ENCODE measurements at regions not wholly inside any gene's neighbourhood (a gene's known extent, or its start where the extent isn't known, plus 50 kb on each side); places are given as distances from the start of the nearest gene placed in this dataset.
"Not testable (repeated sequence)": the region's sequence is repeated elsewhere in the genome, so short reads cannot be mapped to it uniquely, and the experiment has no call there.

GRCh38 chr2:111403287-111403686 is 282.6 kb downstream of the BCL2L11 start:
- H3K36me3 ChIP-seq (ENCODE audit: control insufficient read depth in 2 of 2, extremely low read depth in 1 of 2, insufficient read depth in 2 of 2, low read length in 2 of 2); H3K4me3 ChIP-seq (replicated peaks in 1 of 3; ENCODE audit: insufficient read depth in 1 of 3, low read depth in 1 of 3, low read length in 3 of 3); dilution Hi-C loops (cut with MboI; ENCODE audit: extremely low pct_ligation_motif_present, low sequenced_read_pairs); H3K27ac ChIP-seq (ENCODE audit: insufficient read depth, low read depth, low read length); H3K9ac ChIP-seq (replicated peaks; ENCODE audit: extremely low read depth, insufficient read depth, low read length); H3K4me1 ChIP-seq (ENCODE audit: control insufficient read depth, extremely low read depth, insufficient read depth, low read length); H3K9me3 ChIP-seq (replicated peaks; ENCODE audit: control insufficient read depth, insufficient read depth, low read length); H3K27me3 ChIP-seq (ENCODE audit: control insufficient read depth in 2 of 2, insufficient read depth in 2 of 2, low read length in 2 of 2); BruUV-seq (replicated peaks); H3K4me2 ChIP-seq (ENCODE audit: insufficient read depth, low read length); CTCF ChIA-PET; DNase-seq (ENCODE audit: low read depth, low spot score); FAIRE-seq; intact Hi-C loops (cut with micrococcal nuclease); H3K79me2 ChIP-seq (ENCODE audit: control insufficient read depth, insufficient read depth, low read length); H4K20me1 ChIP-seq (replicated peaks; ENCODE audit: control insufficient read depth, extremely low read depth, insufficient read depth, low read length); POLR2A ChIA-PET; H2AFZ ChIP-seq (ENCODE audit: low read depth, low read length); H3K9me1 ChIP-seq (replicated peaks; ENCODE audit: control insufficient read depth, extremely low read depth, insufficient read depth, low read length): not testable (repeated sequence)

- BruUV-seq (replicated peaks); H3K27ac ChIP-seq (ENCODE audit: insufficient read depth, low read depth, low read length); DNase-seq (ENCODE audit: low read depth, low spot score); H3K4me1 ChIP-seq (ENCODE audit: control insufficient read depth, extremely low read depth, insufficient read depth, low read length); dilution Hi-C loops (cut with MboI; ENCODE audit: extremely low pct_ligation_motif_present, low sequenced_read_pairs); H4K20me1 ChIP-seq (replicated peaks; ENCODE audit: control insufficient read depth, extremely low read depth, insufficient read depth, low read length); CTCF ChIA-PET; H3K27me3 ChIP-seq (ENCODE audit: control insufficient read depth in 2 of 2, insufficient read depth in 2 of 2, low read length in 2 of 2); H3K4me2 ChIP-seq (ENCODE audit: insufficient read depth, low read length); H3K36me3 ChIP-seq (ENCODE audit: control insufficient read depth in 2 of 2, extremely low read depth in 1 of 2, insufficient read depth in 2 of 2, low read length in 2 of 2); H2AFZ ChIP-seq (ENCODE audit: low read depth, low read length); H3K9ac ChIP-seq (replicated peaks; ENCODE audit: extremely low read depth, insufficient read depth, low read length); H3K79me2 ChIP-seq (ENCODE audit: control insufficient read depth, insufficient read depth, low read length); FAIRE-seq; H3K9me1 ChIP-seq (replicated peaks; ENCODE audit: control insufficient read depth, extremely low read depth, insufficient read depth, low read length); intact Hi-C loops (cut with micrococcal nuclease); H3K9me3 ChIP-seq (replicated peaks; ENCODE audit: control insufficient read depth, insufficient read depth, low read length); POLR2A ChIA-PET; H3K4me3 ChIP-seq (replicated peaks in 1 of 3; ENCODE audit: insufficient read depth in 1 of 3, low read depth in 1 of 3, low read length in 3 of 3): not testable (repeated sequence)
Observed at GRCh38 chr2:111406616-111407015, 285.9 kb downstream of the BCL2L11 start.

GRCh38 chr2:111407632-111408194 is 287.0 kb downstream of the BCL2L11 start:
- H3K27ac ChIP-seq (ENCODE audit: insufficient read depth, low read depth, low read length); H3K27me3 ChIP-seq (ENCODE audit: control insufficient read depth in 2 of 2, insufficient read depth in 2 of 2, low read length in 2 of 2); POLR2A ChIA-PET; H3K79me2 ChIP-seq (ENCODE audit: control insufficient read depth, insufficient read depth, low read length); H2AFZ ChIP-seq (ENCODE audit: low read depth, low read length); dilution Hi-C loops (cut with MboI; ENCODE audit: extremely low pct_ligation_motif_present, low sequenced_read_pairs); CTCF ChIA-PET; H3K4me2 ChIP-seq (ENCODE audit: insufficient read depth, low read length); H3K4me3 ChIP-seq (replicated peaks in 1 of 3; ENCODE audit: insufficient read depth in 1 of 3, low read depth in 1 of 3, low read length in 3 of 3); H4K20me1 ChIP-seq (replicated peaks; ENCODE audit: control insufficient read depth, extremely low read depth, insufficient read depth, low read length); H3K9ac ChIP-seq (replicated peaks; ENCODE audit: extremely low read depth, insufficient read depth, low read length); FAIRE-seq; H3K36me3 ChIP-seq (ENCODE audit: control insufficient read depth in 2 of 2, extremely low read depth in 1 of 2, insufficient read depth in 2 of 2, low read length in 2 of 2); BruUV-seq (replicated peaks); H3K4me1 ChIP-seq (ENCODE audit: control insufficient read depth, extremely low read depth, insufficient read depth, low read length); DNase-seq (ENCODE audit: low read depth, low spot score); H3K9me3 ChIP-seq (replicated peaks; ENCODE audit: control insufficient read depth, insufficient read depth, low read length); intact Hi-C loops (cut with micrococcal nuclease); H3K9me1 ChIP-seq (replicated peaks; ENCODE audit: control insufficient read depth, extremely low read depth, insufficient read depth, low read length): not testable (repeated sequence)

- FAIRE-seq; H3K4me1 ChIP-seq (ENCODE audit: control insufficient read depth, extremely low read depth, insufficient read depth, low read length); BruUV-seq (replicated peaks); H2AFZ ChIP-seq (ENCODE audit: low read depth, low read length); POLR2A ChIA-PET; CTCF ChIA-PET; H3K9me3 ChIP-seq (replicated peaks; ENCODE audit: control insufficient read depth, insufficient read depth, low read length); H3K27me3 ChIP-seq (ENCODE audit: control insufficient read depth in 2 of 2, insufficient read depth in 2 of 2, low read length in 2 of 2); H3K9ac ChIP-seq (replicated peaks; ENCODE audit: extremely low read depth, insufficient read depth, low read length); H3K4me3 ChIP-seq (replicated peaks in 1 of 3; ENCODE audit: insufficient read depth in 1 of 3, low read depth in 1 of 3, low read length in 3 of 3); H4K20me1 ChIP-seq (replicated peaks; ENCODE audit: control insufficient read depth, extremely low read depth, insufficient read depth, low read length); dilution Hi-C loops (cut with MboI; ENCODE audit: extremely low pct_ligation_motif_present, low sequenced_read_pairs); H3K79me2 ChIP-seq (ENCODE audit: control insufficient read depth, insufficient read depth, low read length); H3K27ac ChIP-seq (ENCODE audit: insufficient read depth, low read depth, low read length); H3K9me1 ChIP-seq (replicated peaks; ENCODE audit: control insufficient read depth, extremely low read depth, insufficient read depth, low read length); DNase-seq (ENCODE audit: low read depth, low spot score); H3K36me3 ChIP-seq (ENCODE audit: control insufficient read depth in 2 of 2, extremely low read depth in 1 of 2, insufficient read depth in 2 of 2, low read length in 2 of 2); H3K4me2 ChIP-seq (ENCODE audit: insufficient read depth, low read length); intact Hi-C loops (cut with micrococcal nuclease): not testable (repeated sequence)
Observed at GRCh38 chr2:111410868-111411406, 290.2 kb downstream of the BCL2L11 start.
